ENCODE measurements at regions not wholly inside any gene's neighbourhood (a gene's known extent, or its start where the extent isn't known, plus 50 kb on each side); places are given as distances from the start of the nearest gene placed in this dataset.

GRCh38 chr15:39253552-39253951, 327.3 kb upstream of the THBS1 start (continued):
- TF ChIP-seq, protein P1, sequence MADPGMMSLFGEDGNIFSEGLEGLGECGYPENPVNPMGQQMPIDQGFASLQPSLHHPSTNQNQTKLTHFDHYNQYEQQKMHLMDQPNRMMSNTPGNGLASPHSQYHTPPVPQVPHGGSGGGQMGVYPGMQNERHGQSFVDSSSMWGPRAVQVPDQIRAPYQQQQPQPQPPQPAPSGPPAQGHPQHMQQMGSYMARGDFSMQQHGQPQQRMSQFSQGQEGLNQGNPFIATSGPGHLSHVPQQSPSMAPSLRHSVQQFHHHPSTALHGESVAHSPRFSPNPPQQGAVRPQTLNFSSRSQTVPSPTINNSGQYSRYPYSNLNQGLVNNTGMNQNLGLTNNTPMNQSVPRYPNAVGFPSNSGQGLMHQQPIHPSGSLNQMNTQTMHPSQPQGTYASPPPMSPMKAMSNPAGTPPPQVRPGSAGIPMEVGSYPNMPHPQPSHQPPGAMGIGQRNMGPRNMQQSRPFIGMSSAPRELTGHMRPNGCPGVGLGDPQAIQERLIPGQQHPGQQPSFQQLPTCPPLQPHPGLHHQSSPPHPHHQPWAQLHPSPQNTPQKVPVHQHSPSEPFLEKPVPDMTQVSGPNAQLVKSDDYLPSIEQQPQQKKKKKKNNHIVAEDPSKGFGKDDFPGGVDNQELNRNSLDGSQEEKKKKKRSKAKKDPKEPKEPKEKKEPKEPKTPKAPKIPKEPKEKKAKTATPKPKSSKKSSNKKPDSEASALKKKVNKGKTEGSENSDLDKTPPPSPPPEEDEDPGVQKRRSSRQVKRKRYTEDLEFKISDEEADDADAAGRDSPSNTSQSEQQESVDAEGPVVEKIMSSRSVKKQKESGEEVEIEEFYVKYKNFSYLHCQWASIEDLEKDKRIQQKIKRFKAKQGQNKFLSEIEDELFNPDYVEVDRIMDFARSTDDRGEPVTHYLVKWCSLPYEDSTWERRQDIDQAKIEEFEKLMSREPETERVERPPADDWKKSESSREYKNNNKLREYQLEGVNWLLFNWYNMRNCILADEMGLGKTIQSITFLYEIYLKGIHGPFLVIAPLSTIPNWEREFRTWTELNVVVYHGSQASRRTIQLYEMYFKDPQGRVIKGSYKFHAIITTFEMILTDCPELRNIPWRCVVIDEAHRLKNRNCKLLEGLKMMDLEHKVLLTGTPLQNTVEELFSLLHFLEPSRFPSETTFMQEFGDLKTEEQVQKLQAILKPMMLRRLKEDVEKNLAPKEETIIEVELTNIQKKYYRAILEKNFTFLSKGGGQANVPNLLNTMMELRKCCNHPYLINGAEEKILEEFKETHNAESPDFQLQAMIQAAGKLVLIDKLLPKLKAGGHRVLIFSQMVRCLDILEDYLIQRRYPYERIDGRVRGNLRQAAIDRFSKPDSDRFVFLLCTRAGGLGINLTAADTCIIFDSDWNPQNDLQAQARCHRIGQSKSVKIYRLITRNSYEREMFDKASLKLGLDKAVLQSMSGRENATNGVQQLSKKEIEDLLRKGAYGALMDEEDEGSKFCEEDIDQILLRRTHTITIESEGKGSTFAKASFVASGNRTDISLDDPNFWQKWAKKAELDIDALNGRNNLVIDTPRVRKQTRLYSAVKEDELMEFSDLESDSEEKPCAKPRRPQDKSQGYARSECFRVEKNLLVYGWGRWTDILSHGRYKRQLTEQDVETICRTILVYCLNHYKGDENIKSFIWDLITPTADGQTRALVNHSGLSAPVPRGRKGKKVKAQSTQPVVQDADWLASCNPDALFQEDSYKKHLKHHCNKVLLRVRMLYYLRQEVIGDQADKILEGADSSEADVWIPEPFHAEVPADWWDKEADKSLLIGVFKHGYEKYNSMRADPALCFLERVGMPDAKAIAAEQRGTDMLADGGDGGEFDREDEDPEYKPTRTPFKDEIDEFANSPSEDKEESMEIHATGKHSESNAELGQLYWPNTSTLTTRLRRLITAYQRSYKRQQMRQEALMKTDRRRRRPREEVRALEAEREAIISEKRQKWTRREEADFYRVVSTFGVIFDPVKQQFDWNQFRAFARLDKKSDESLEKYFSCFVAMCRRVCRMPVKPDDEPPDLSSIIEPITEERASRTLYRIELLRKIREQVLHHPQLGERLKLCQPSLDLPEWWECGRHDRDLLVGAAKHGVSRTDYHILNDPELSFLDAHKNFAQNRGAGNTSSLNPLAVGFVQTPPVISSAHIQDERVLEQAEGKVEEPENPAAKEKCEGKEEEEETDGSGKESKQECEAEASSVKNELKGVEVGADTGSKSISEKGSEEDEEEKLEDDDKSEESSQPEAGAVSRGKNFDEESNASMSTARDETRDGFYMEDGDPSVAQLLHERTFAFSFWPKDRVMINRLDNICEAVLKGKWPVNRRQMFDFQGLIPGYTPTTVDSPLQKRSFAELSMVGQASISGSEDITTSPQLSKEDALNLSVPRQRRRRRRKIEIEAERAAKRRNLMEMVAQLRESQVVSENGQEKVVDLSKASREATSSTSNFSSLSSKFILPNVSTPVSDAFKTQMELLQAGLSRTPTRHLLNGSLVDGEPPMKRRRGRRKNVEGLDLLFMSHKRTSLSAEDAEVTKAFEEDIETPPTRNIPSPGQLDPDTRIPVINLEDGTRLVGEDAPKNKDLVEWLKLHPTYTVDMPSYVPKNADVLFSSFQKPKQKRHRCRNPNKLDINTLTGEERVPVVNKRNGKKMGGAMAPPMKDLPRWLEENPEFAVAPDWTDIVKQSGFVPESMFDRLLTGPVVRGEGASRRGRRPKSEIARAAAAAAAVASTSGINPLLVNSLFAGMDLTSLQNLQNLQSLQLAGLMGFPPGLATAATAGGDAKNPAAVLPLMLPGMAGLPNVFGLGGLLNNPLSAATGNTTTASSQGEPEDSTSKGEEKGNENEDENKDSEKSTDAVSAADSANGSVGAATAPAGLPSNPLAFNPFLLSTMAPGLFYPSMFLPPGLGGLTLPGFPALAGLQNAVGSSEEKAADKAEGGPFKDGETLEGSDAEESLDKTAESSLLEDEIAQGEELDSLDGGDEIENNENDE (IDR thresholded peaks at IDR 0.05; ENCODE audit: insufficient replicate concordance, low read length), result no peak
- no peak for TF ChIP-seq E2F6 (IDR thresholded peaks at IDR 0.05)
- TF ChIP-seq CEBPB (IDR thresholded peaks at IDR 0.05; ENCODE audit: low read depth, low read length), result no peak
- no peak for TF ChIP-seq KDM4A (IDR thresholded peaks at IDR 0.05; ENCODE audit: low read depth, low read length, severe bottlenecking)
- no peak for TF ChIP-seq JUND (IDR thresholded peaks at IDR 0.05; ENCODE audit: low read length)
- no peak for TF ChIP-seq EGR1 (IDR thresholded peaks at IDR 0.05; ENCODE audit: borderline replicate concordance, low read depth, low read length)
- TF ChIP-seq RAD21 (IDR thresholded peaks at IDR 0.05 in 1 of 2, conservative IDR thresholded peaks at IDR 0.05 in 1 of 2; ENCODE audit: low read depth in 2 of 2, low read length in 2 of 2), result no peak
- no peak for TF ChIP-seq TAF7 (optimal IDR thresholded peaks at IDR 0.05; ENCODE audit: borderline replicate concordance, low read depth, low read length)
- no peak for TF ChIP-seq RXRA (IDR thresholded peaks at IDR 0.05; ENCODE audit: insufficient read depth, low read depth, low read length)
- no peak for TF ChIP-seq POLR2A (IDR thresholded peaks at IDR 0.05; ENCODE audit: control extremely low read depth in 1 of 2, low read depth in 2 of 2, low read length in 2 of 2)
- TF ChIP-seq PHF8 (conservative IDR thresholded peaks at IDR 0.05; ENCODE audit: low read depth, low read length), result no peak
- no peak for TF ChIP-seq GABPA (IDR thresholded peaks at IDR 0.05; ENCODE audit: borderline replicate concordance, insufficient read depth, low read length)
